ENCODE measurements at regions not wholly inside any gene's neighbourhood (a gene's known extent, or its start where the extent isn't known, plus 50 kb on each side); places are given as distances from the start of the nearest gene placed in this dataset.

DNA sequence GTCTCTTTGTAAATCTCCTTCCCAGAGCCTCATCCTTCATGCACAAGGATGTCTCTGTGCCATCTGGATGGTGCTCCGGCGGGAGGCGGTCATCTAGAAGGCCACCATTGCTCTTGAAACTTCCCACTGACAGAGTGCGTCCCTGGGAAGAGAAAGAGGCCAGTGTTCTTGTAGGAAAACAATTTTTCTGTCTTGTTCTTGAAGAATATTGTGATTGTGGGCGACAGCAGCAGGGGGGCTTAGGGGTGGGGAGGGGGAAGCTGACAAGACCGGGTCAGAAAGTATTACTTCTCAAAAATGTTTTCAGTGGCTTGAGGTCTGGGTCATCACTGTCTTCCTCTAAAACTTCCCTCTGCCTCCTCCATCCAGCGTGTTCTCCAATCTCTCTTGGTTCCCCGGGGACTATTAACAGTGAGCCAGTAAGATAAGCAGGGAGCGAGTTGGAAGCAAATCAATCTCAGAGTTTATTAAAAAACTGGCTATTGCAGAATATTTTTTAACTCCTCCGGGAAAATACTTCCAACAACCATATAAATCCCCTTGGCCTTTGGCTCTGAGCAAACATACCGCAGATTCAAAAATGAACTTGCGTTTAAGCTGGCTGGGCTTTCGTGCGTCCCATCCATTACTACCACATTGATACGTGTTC lies 597.8 kb upstream of the MGMT start:
- TF ChIP-seq, protein P1, sequence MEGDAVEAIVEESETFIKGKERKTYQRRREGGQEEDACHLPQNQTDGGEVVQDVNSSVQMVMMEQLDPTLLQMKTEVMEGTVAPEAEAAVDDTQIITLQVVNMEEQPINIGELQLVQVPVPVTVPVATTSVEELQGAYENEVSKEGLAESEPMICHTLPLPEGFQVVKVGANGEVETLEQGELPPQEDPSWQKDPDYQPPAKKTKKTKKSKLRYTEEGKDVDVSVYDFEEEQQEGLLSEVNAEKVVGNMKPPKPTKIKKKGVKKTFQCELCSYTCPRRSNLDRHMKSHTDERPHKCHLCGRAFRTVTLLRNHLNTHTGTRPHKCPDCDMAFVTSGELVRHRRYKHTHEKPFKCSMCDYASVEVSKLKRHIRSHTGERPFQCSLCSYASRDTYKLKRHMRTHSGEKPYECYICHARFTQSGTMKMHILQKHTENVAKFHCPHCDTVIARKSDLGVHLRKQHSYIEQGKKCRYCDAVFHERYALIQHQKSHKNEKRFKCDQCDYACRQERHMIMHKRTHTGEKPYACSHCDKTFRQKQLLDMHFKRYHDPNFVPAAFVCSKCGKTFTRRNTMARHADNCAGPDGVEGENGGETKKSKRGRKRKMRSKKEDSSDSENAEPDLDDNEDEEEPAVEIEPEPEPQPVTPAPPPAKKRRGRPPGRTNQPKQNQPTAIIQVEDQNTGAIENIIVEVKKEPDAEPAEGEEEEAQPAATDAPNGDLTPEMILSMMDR (IDR thresholded peaks at IDR 0.05) = no peak
- no peak for TF ChIP-seq POLR2A (IDR thresholded peaks at IDR 0.05)

All from ovary (tissue), 3 donors.